Superior temporal gyrus (tissue), 1 donor: ENCODE measurements at regions not wholly inside any gene's neighbourhood (a gene's known extent, or its start where the extent isn't known, plus 50 kb on each side); places are given as distances from the start of the nearest gene placed in this dataset.

Source experiments
- DNase-seq: peaks from one replicate; pipeline ENCODE4 v3.0.0-alpha.2; 2016; ENCODE audit errors: extremely low spot score

- DNase-seq: no peak
Observed at GRCh38 chr14:82047777-82048470, 514.3 kb upstream of the SEL1L start.

- peak; percentile 7 for DNase-seq
Observed at GRCh38 chr14:82052778-82053177, 519.1 kb upstream of the SEL1L start.

GRCh38 chr14:82055515-82056115, 522.0 kb upstream of the SEL1L start:
- peak; percentile 35 for DNase-seq

- no peak for DNase-seq
Observed at GRCh38 chr14:82060219-82060618, 526.6 kb upstream of the SEL1L start.

- no peak for DNase-seq
Observed at GRCh38 chr14:82067221-82067875, 533.7 kb upstream of the SEL1L start.

GRCh38 chr14:82070040-82070439, 536.4 kb upstream of the SEL1L start:
- no peak for DNase-seq

GRCh38 chr14:82070753-82071152, 537.1 kb upstream of the SEL1L start:
- no peak for DNase-seq

GRCh38 chr14:82073547-82073946, 539.9 kb upstream of the SEL1L start:
- DNase-seq: no peak

- no peak for DNase-seq
Observed at GRCh38 chr14:82075566-82075965, 541.9 kb upstream of the SEL1L start.

- DNase-seq: no peak
Observed at GRCh38 chr14:82079553-82079952, 545.9 kb upstream of the SEL1L start.

- DNase-seq: no peak
Observed at GRCh38 chr14:82080370-82080769, 546.7 kb upstream of the SEL1L start.

- DNase-seq: no peak
Observed at GRCh38 chr14:82084813-82085212, 551.2 kb upstream of the SEL1L start.

- no peak for DNase-seq
Observed at GRCh38 chr14:82091097-82091496, 557.4 kb upstream of the SEL1L start.

GRCh38 chr14:82094829-82095345, 561.2 kb upstream of the SEL1L start:
- no peak for DNase-seq

- no peak for DNase-seq
Observed at GRCh38 chr14:82104013-82104412, 570.4 kb upstream of the SEL1L start.

- no peak for DNase-seq
Observed at GRCh38 chr14:82112210-82112839, 578.7 kb upstream of the SEL1L start.

GRCh38 chr14:82113007-82113406, 579.4 kb upstream of the SEL1L start:
- DNase-seq: no peak

GRCh38 chr14:82113710-82114109, 580.1 kb upstream of the SEL1L start:
- no peak for DNase-seq

GRCh38 chr14:82116721-82117120, 583.1 kb upstream of the SEL1L start:
- DNase-seq: no peak

- DNase-seq: no peak
Observed at GRCh38 chr14:82122655-82123054, 589.0 kb upstream of the SEL1L start.

GRCh38 chr14:82124511-82124910, 590.9 kb upstream of the SEL1L start:
- no peak for DNase-seq

- no peak for DNase-seq
Observed at GRCh38 chr14:82126006-82126405, 592.4 kb upstream of the SEL1L start.
